ENCODE measurements at regions not wholly inside any gene's neighbourhood (a gene's known extent, or its start where the extent isn't known, plus 50 kb on each side); places are given as distances from the start of the nearest gene placed in this dataset.
A peak's percentile ranks its signal among the peaks of the same experiment; 100 is the strongest.

- no peaks in the 10 kb centered on the region for H3K79me2 ChIP-seq (ENCODE audit: insufficient read depth, low read length)
- 3% methylated on average over 2 of the region's 2 CpGs for WGBS (ENCODE audit: low lambda C conversion rate)
- no TSS peak for BruUV-seq (replicated peaks)
- no peak for ATAC-seq
- intact Hi-C loops (cut with micrococcal nuclease; ENCODE audit: unreplicated experiment) = no loop called here
- in situ Hi-C loops (cut with HindIII; ENCODE audit: extremely low pct_ligation_motif_present, low pct_unique_long_range_greater_than_20kb) = no loop called here
- H3K27me3 ChIP-seq (ENCODE audit: control insufficient read depth in 1 of 2, insufficient read depth in 2 of 2, low read length in 2 of 2) = no peaks in the 10 kb centered on the region; a peak in 1 of 5 replicates
- H3K9ac ChIP-seq (ENCODE audit: insufficient read depth, low read depth, low read length) = no peak overlapping the region
- H3K4me2 ChIP-seq (ENCODE audit: low read depth, low read length) = no peak overlapping the region
- ChIA-PET POLR2A (no interaction called here), CTCF (ENCODE audit: low intra/inter-chr PET ratio, low total read pairs) (no interaction called here)
- H3K9me3 ChIP-seq (ENCODE audit: low read length) = no peaks in the 10 kb centered on the region
- TF ChIP-seq ZNF331 (CRISPR knock-in tag; IDR thresholded peaks at IDR 0.05) (peak; percentile 60; the same call in 1 of the 2 replicates), NR3C1 (CRISPR knock-in tag; IDR thresholded peaks at IDR 0.05) (no peak), HMGXB3 (CRISPR knock-in tag; IDR thresholded peaks at IDR 0.05; ENCODE audit: borderline replicate concordance) (no peak), ARNT2 (CRISPR knock-in tag; IDR thresholded peaks at IDR 0.05; ENCODE audit: low read depth) (no peak)
- H3K4me1 ChIP-seq (ENCODE audit: insufficient read depth, low read length) = peaks cover 5% of the 10 kb centered on the region
- H3K36me3 ChIP-seq (replicated peaks in 1 of 2; ENCODE audit: control insufficient read depth in 1 of 2, insufficient read depth in 2 of 2, low read length in 2 of 2) = no peaks in the 10 kb centered on the region
- FAIRE-seq = no peak
- H4K20me1 ChIP-seq (ENCODE audit: insufficient read depth, low read length) = no peaks in the 10 kb centered on the region
- H2AFZ ChIP-seq (ENCODE audit: low read length) = no peak overlapping the region
- no peak for DNase-seq (ENCODE audit: low spot score)
- H3K4me3 ChIP-seq (replicated peaks in 1 of 3; ENCODE audit: insufficient read depth in 1 of 3, low read depth in 2 of 3, low read length in 3 of 3) = no peak overlapping the region
- no peak overlapping the region for H3K27ac ChIP-seq (ENCODE audit: extremely low read length, insufficient read depth, low read length)
Observed at GRCh38 chr3:46102059-46102779, 74.9 kb upstream of the XCR1 start.

All from HepG2 (cell line).